Nephron (organoid): ENCODE measurements at regions not wholly inside any gene's neighbourhood (a gene's known extent, or its start where the extent isn't known, plus 50 kb on each side); places are given as distances from the start of the nearest gene placed in this dataset.

Experiments
- H3K27ac Mint-ChIP-seq, 3 experiments: 2 replicates each; pipeline ENCODE4 v1.8.0; 2020; ENCODE audit warnings: mixed read lengths in 3 of 3, mild to moderate bottlenecking in 2 of 3, moderate library complexity in 1 of 3
- H3K27me3 Mint-ChIP-seq: 2 replicates; pipeline ENCODE4 v1.8.0; 2021; ENCODE audit warnings: low read depth, mild to moderate bottlenecking, moderate library complexity, mixed read lengths
- H3K36me3 Mint-ChIP-seq: 2 replicates; pipeline ENCODE4 v1.8.0; 2020; ENCODE audit warnings: low read depth, mixed read lengths
- H3K4me1 Mint-ChIP-seq: 2 replicates; pipeline ENCODE4 v1.8.0; 2020; ENCODE audit warnings: mixed read lengths
- H3K4me3 Mint-ChIP-seq, 3 experiments: 2 replicates each; pipeline ENCODE4 v1.8.0; 2020; ENCODE audit warnings: mild to moderate bottlenecking in 3 of 3, mixed read lengths in 3 of 3, moderate library complexity in 2 of 3
- H3K9me3 Mint-ChIP-seq: 2 replicates; pipeline ENCODE4 v1.8.0; 2020; ENCODE audit warnings: mixed read lengths
- TF ChIP-seq, protein P1 (sequence below), 3 experiments: fragments of 200-600 bp; sonication (generic); IDR thresholded peaks; one replicate each; pipeline ENCODE4 v1.5.0; 2021; ENCODE audit warnings: antibody characterized with exemption in 3 of 3; ENCODE audit not compliant: unreplicated experiment in 3 of 3

DNA sequence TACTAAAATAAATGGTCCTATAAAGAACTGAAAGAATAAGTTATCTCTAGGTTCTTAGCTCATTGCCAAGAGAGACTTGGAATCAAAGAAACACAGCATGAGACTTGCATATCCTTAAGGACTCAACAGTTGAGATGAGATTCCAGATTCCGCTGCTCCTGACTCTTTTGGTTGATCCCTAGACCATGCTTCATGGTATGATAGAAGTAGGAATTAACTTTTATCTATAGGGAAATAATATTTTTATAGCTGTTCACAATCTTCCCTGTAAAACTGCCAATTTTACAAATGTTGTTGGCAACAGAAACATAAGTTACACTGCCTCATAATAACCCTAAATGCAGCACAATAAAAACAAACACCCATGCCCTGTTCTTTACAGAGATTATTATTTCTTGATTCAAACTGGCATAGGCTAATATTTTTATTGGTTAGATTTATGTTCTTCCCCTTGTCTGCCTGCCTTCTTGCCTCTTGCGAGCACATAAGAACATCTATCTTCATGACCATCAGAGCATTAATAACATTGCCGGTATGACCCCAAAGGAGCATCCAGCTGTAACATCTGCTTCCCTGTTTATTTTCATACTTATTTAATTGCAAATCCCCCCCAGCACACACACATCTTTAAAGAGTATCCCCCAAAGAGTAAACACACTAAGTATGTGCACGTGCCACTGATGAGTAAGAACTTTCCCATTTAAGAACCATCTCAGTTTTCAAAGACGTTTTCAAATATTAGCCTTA is 735.7 kb upstream of the SLC8A1 start:
- Mint-ChIP-seq H3K4me1 (peaks cover 11% of the 10 kb centered on the region), H3K4me3 (no peak overlapping the region), H3K9me3 (no peaks in the 10 kb centered on the region), H3K36me3 (no peaks in the 10 kb centered on the region), H3K27ac (peak overlapping the region; percentile 30 to 56 (median 50)), H3K27me3 (no peaks in the 10 kb centered on the region)
- TF ChIP-seq, protein P1, sequence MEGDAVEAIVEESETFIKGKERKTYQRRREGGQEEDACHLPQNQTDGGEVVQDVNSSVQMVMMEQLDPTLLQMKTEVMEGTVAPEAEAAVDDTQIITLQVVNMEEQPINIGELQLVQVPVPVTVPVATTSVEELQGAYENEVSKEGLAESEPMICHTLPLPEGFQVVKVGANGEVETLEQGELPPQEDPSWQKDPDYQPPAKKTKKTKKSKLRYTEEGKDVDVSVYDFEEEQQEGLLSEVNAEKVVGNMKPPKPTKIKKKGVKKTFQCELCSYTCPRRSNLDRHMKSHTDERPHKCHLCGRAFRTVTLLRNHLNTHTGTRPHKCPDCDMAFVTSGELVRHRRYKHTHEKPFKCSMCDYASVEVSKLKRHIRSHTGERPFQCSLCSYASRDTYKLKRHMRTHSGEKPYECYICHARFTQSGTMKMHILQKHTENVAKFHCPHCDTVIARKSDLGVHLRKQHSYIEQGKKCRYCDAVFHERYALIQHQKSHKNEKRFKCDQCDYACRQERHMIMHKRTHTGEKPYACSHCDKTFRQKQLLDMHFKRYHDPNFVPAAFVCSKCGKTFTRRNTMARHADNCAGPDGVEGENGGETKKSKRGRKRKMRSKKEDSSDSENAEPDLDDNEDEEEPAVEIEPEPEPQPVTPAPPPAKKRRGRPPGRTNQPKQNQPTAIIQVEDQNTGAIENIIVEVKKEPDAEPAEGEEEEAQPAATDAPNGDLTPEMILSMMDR (IDR thresholded peaks at IDR 0.05; ENCODE audit: unreplicated experiment in 3 of 3) = no peak

GRCh38 chr2:41194230-41194629 is 742.3 kb upstream of the SLC8A1 start:
- Mint-ChIP-seq H3K4me3 (no peak overlapping the region), H3K36me3 (no peaks in the 10 kb centered on the region), H3K27me3 (no peaks in the 10 kb centered on the region), H3K4me1 (peaks cover 12% of the 10 kb centered on the region), H3K27ac (peak overlapping the region in 2 of 3 experiments; percentile 27 to 33), H3K9me3 (no peaks in the 10 kb centered on the region)
- TF ChIP-seq, protein P1 (IDR thresholded peaks at IDR 0.05; ENCODE audit: unreplicated experiment in 3 of 3) = no peak

GRCh38 chr2:41197781-41198180 is 745.9 kb upstream of the SLC8A1 start:
- no peaks in the 10 kb centered on the region for H3K36me3 Mint-ChIP-seq
- TF ChIP-seq, protein P1 (IDR thresholded peaks at IDR 0.05; ENCODE audit: unreplicated experiment in 3 of 3) = no peak
- no peaks in the 10 kb centered on the region for H3K9me3 Mint-ChIP-seq
- H3K4me1 Mint-ChIP-seq = peaks cover 12% of the 10 kb centered on the region
- no peaks in the 10 kb centered on the region for H3K27me3 Mint-ChIP-seq
- H3K4me3 Mint-ChIP-seq = no peak overlapping the region
- H3K27ac Mint-ChIP-seq = no peak overlapping the region

GRCh38 chr2:41199334-41199733 is 747.4 kb upstream of the SLC8A1 start:
- H3K27me3 Mint-ChIP-seq = no peaks in the 10 kb centered on the region
- TF ChIP-seq, protein P1 (IDR thresholded peaks at IDR 0.05; ENCODE audit: unreplicated experiment in 3 of 3) = no peak
- H3K27ac Mint-ChIP-seq = no peak overlapping the region
- H3K4me3 Mint-ChIP-seq = no peak overlapping the region
- no peaks in the 10 kb centered on the region for H3K36me3 Mint-ChIP-seq
- H3K9me3 Mint-ChIP-seq = no peaks in the 10 kb centered on the region
- H3K4me1 Mint-ChIP-seq = peaks cover 7% of the 10 kb centered on the region

- Mint-ChIP-seq H3K27ac (no peak overlapping the region), H3K9me3 (no peaks in the 10 kb centered on the region), H3K4me1 (peaks cover 6% of the 10 kb centered on the region), H3K36me3 (no peaks in the 10 kb centered on the region), H3K4me3 (no peak overlapping the region), H3K27me3 (no peaks in the 10 kb centered on the region)
- TF ChIP-seq, protein P1 (IDR thresholded peaks at IDR 0.05; ENCODE audit: unreplicated experiment in 3 of 3) = no peak
Measured at GRCh38 chr2:41204315-41204714, 752.4 kb upstream of the SLC8A1 start.

- Mint-ChIP-seq H3K4me1 (peaks cover 6% of the 10 kb centered on the region), H3K9me3 (peaks cover 5% of the 10 kb centered on the region), H3K27ac (peak overlapping the region; percentile 13 to 69 (median 35)), H3K36me3 (no peaks in the 10 kb centered on the region), H3K4me3 (no peak overlapping the region), H3K27me3 (no peaks in the 10 kb centered on the region)
- TF ChIP-seq, protein P1 (IDR thresholded peaks at IDR 0.05; ENCODE audit: unreplicated experiment in 3 of 3) = no peak
Measured at GRCh38 chr2:41206004-41206403, 754.1 kb upstream of the SLC8A1 start.
